AG04450 (cell line): ENCODE measurements at regions not wholly inside any gene's neighbourhood (a gene's known extent, or its start where the extent isn't known, plus 50 kb on each side); places are given as distances from the start of the nearest gene placed in this dataset.

ENCODE experiments used
- CTCF ChIA-PET: fragments of 300-600, 350-600 bp; formaldehyde crosslinking; extraction: SDS; loops from one replicate; lab custom pipeline; 2022; ENCODE audit warnings: antibody characterized with exemption, inconsistent platforms; lab: Charles Lee
- POLR2A ChIA-PET: fragments of 350-600 bp; formaldehyde crosslinking; extraction: SDS; loops from one replicate; lab custom pipeline; 2021; ENCODE audit warnings: antibody characterized with exemption, inconsistent platforms; lab: Yijun Ruan, JAX
- DNase-seq: peaks from one replicate; pipeline ENCODE4 v3.0.0-alpha.2; 2011; ENCODE audit warnings: low read depth, low spot score
- H3K27ac ChIP-seq: one replicate; pipeline ENCODE4 v1.5.1; 2012; ENCODE audit warnings: low read depth, low read length, control low read depth
- H3K27me3 ChIP-seq: one replicate; pipeline ENCODE4 v1.6.0; 2012; ENCODE audit warnings: low read length; ENCODE audit not compliant: control insufficient read depth, insufficient read depth
- H3K4me3 ChIP-seq: 2 replicates; pipeline ENCODE4 v1.5.1; 2011; ENCODE audit warnings: mild to moderate bottlenecking, low read depth, low read length, control low read depth
- H3K9me3 ChIP-seq: 2 replicates; pipeline ENCODE4 v1.5.1; 2012; ENCODE audit warnings: low read length; ENCODE audit not compliant: control insufficient read depth, insufficient read depth
- TF ChIP-seq, protein P1 (sequence below): IDR thresholded peaks from 2 replicates; pipeline ENCODE4 v1.5.1; 2011; ENCODE audit warnings: low read depth, low read length, control low read depth, inconsistent platforms

DNA sequence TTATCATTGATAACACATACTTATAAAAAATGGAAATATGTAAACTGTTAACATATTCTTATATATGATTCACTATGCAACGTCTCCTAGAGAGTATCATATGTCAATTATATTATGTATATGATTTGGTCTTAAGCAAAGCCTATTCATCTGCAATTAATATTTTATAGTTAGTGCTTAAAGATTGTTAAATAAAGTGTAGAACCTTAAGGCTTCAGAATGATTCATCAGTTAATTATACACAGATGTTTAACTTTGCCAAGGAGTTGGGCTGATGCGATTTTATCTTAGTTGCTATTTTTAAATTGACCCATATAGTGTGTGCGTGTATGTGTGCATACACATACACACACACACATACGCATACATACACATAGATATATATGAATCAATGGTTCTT lies 323.1 kb downstream of the RBM43 start:
- ChIA-PET POLR2A (no interaction called here), CTCF (no interaction called here)
- TF ChIP-seq, protein P1, sequence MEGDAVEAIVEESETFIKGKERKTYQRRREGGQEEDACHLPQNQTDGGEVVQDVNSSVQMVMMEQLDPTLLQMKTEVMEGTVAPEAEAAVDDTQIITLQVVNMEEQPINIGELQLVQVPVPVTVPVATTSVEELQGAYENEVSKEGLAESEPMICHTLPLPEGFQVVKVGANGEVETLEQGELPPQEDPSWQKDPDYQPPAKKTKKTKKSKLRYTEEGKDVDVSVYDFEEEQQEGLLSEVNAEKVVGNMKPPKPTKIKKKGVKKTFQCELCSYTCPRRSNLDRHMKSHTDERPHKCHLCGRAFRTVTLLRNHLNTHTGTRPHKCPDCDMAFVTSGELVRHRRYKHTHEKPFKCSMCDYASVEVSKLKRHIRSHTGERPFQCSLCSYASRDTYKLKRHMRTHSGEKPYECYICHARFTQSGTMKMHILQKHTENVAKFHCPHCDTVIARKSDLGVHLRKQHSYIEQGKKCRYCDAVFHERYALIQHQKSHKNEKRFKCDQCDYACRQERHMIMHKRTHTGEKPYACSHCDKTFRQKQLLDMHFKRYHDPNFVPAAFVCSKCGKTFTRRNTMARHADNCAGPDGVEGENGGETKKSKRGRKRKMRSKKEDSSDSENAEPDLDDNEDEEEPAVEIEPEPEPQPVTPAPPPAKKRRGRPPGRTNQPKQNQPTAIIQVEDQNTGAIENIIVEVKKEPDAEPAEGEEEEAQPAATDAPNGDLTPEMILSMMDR = no peak
- no peaks in the 10 kb centered on the region for H3K27me3 ChIP-seq
- H3K4me3 ChIP-seq = no peak overlapping the region
- no peak overlapping the region for H3K27ac ChIP-seq
- DNase-seq = no peak
- no peaks in the 10 kb centered on the region for H3K9me3 ChIP-seq

DNA sequence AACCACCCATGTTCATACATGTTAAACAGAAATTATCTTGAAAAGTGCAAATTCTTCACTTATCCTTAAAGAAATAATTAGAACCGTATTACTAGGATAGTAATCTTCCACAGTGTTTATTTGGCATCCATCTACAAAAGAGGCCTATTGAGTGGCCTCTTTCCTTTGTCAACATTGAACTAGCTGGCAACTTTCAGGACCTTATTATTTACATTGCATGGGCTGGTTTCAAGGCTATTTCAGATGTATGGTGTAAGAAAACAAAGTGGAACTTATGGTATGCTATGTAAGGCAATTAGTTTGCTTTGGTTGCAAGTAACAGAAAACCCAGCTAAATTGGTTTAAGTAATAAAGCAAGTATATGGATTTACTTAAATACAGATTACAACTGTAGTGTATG lies 324.6 kb downstream of the RBM43 start:
- ChIA-PET CTCF (no interaction called here), POLR2A (no interaction called here)
- TF ChIP-seq, protein P1 = no peak
- Histone ChIP-seq H3K9me3 (no peaks in the 10 kb centered on the region), H3K4me3 (no peak overlapping the region), H3K27me3 (no peaks in the 10 kb centered on the region), H3K27ac (no peak overlapping the region)
- no peak for DNase-seq

DNA sequence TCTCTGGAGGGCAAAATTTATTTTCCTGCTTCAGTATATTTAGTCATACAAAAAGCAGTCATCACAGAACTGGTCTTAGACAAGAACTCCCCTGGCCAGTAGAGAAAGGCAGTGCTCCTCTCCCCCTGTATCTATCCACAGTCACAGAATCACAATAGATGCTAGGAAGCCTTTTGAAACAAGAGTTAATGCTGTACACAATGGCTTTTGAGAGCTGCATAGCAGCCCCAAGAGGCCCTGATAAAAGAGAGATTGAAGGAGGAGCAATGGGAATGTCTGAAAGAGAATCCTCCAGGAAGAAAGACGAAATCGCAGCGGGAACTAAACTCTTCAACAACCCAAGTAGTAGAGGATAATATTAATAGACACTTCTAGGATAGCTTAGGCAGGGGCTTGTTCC lies 330.2 kb downstream of the RBM43 start:
- no peak for DNase-seq
- Histone ChIP-seq H3K27me3 (no peaks in the 10 kb centered on the region), H3K9me3 (no peaks in the 10 kb centered on the region), H3K27ac (no peak overlapping the region), H3K4me3 (no peak overlapping the region)
- CTCF ChIA-PET = interaction anchor here (1.4 kb wide), 1 partner anchor 307 kb away, joined by 5 read pairs; no protein-coding TSS in a partner anchor
- TF ChIP-seq, protein P1 = no peak
- POLR2A ChIA-PET = no interaction called here

GRCh38 chr2:150925611-150926010 lies 336.1 kb downstream of the RBM43 start:
- POLR2A ChIA-PET = no interaction called here
- CTCF ChIA-PET = interaction anchor here (0.5 to 0.9 kb wide), 2 partner anchors 237 to 267 kb away, joined by 3 read pairs; no protein-coding TSS in a partner anchor
- no peaks in the 10 kb centered on the region for H3K27me3 ChIP-seq
- TF ChIP-seq, protein P1 = no peak
- H3K27ac ChIP-seq = no peak overlapping the region
- no peaks in the 10 kb centered on the region for H3K9me3 ChIP-seq
- DNase-seq = no peak
- H3K4me3 ChIP-seq = no peak overlapping the region

DNA sequence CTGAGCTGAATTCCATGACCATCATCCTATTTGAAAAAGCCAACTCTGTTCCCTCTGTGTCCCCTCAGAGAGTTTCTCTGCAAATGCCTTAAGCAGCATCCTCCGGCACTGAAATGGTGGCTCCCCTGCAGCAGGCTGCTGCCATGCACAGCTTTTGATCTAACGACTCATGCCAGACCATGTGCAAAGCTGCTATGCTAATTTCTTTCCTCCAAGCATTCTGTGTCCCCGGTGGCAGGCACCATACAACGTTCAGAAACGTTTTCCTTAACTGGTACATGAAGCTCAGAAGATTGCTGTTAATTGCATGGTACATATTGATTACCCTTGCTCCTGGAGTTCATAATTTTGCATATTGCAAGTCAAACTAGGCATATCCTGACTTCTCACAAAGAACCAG lies 336.8 kb downstream of the RBM43 start:
- CTCF ChIA-PET = interaction anchor here (0.9 to 1.1 kb wide), 2 partner anchors 10 to 238 kb away, joined by 3 to 4 read pairs; no protein-coding TSS in a partner anchor
- POLR2A ChIA-PET = no interaction called here
- no peaks in the 10 kb centered on the region for H3K9me3 ChIP-seq
- H3K27me3 ChIP-seq = no peaks in the 10 kb centered on the region
- no peak overlapping the region for H3K27ac ChIP-seq
- H3K4me3 ChIP-seq = no peak overlapping the region
- DNase-seq = no peak
- TF ChIP-seq, protein P1 = no peak
